SK-N-SH (cell line): ENCODE measurements at regions not wholly inside any gene's neighbourhood (a gene's known extent, or its start where the extent isn't known, plus 50 kb on each side); places are given as distances from the start of the nearest gene placed in this dataset.

Source experiments
- CTCF ChIA-PET: fragments of 300-600, 350-600 bp; formaldehyde crosslinking; extraction: SDS; loops from one replicate; lab custom pipeline; 2021; lab: Yijun Ruan, JAX
- POLR2A ChIA-PET: fragments of 350-600 bp; sonication (Branson Sonifier 250); formaldehyde crosslinking; extraction: SDS; loops from one replicate; lab custom pipeline; 2020; ENCODE audit warnings: antibody characterized with exemption, inconsistent platforms; lab: Yijun Ruan, JAX
- DNase-seq: peaks from one replicate; pipeline ENCODE4 v3.0.0; 2012
- H2AFZ ChIP-seq: fragments of 200-600 bp; sonication (generic); 2 replicates; pipeline ENCODE4 v1.8.1; 2016; ENCODE audit warnings: antibody characterized with exemption, mild to moderate bottlenecking, low read depth
- H3F3A ChIP-seq: fragments of 200-600 bp; sonication (generic); replicated peaks from 2 replicates; pipeline ENCODE3; 2016; ENCODE audit warnings: antibody characterized with exemption, mild to moderate bottlenecking; ENCODE audit not compliant: insufficient read depth
- H3K27ac ChIP-seq, 2 experiments: fragments of 200-500 bp in 1 of 2; fragments of 200-600 bp in 1 of 2; sonication (Bioruptor generic) in 1 of 2; sonication (generic), shearing (Covaris generic) in 1 of 2; 2 replicates each; pipeline versions ENCODE4 v1.5.1 to v1.6.1; 2014 to 2016; ENCODE audit warnings: low read depth in 2 of 2, inconsistent platforms in 1 of 2, low read length in 1 of 2, mild to moderate bottlenecking in 1 of 2, mixed read lengths in 1 of 2
- H3K27me3 ChIP-seq: fragments of 200-600 bp; sonication (generic), shearing (Covaris generic); 2 replicates; pipeline ENCODE4 v1.6.1; 2016; ENCODE audit warnings: mixed run types; ENCODE audit not compliant: insufficient read depth
- H3K36me3 ChIP-seq, 2 experiments: fragments of 200-500 bp in 1 of 2; fragments of 200-600 bp in 1 of 2; sonication (Bioruptor generic) in 1 of 2; sonication (generic) in 1 of 2; replicated peaks in 1 of 2; 2 replicates each; pipeline versions ENCODE3 to v1.5.1; 2014 to 2016; ENCODE audit warnings: low read length in 1 of 2, mild to moderate bottlenecking in 1 of 2; ENCODE audit not compliant: insufficient read depth in 2 of 2, control insufficient read depth in 1 of 2
- H3K4me1 ChIP-seq, 2 experiments: fragments of 200-500 bp in 1 of 2; fragments of 200-600 bp in 1 of 2; sonication (Bioruptor generic) in 1 of 2; sonication (generic), shearing (Covaris generic) in 1 of 2; 2 replicates each; pipeline versions ENCODE4 v1.5.1 to v1.6.1; 2014 to 2016; ENCODE audit warnings: low read depth in 1 of 2, low read length in 1 of 2, mixed run types in 1 of 2; ENCODE audit not compliant: insufficient read depth in 2 of 2, control insufficient read depth in 1 of 2
- H3K4me2 ChIP-seq: fragments of 200-600 bp; sonication (generic), shearing (Covaris generic); 2 replicates; pipeline ENCODE4 v1.6.1; 2017; ENCODE audit warnings: mixed run types
- H3K4me3 ChIP-seq, 2 experiments: fragments of 200-500 bp in 1 of 2; fragments of 200-600 bp in 1 of 2; sonication (Bioruptor generic) in 1 of 2; sonication (generic), shearing (Covaris generic) in 1 of 2; 2 replicates each; pipeline versions ENCODE4 v1.5.1 to v1.8.1; 2014 to 2016; ENCODE audit warnings: low read depth in 2 of 2, inconsistent platforms in 1 of 2, low read length in 1 of 2, mild to moderate bottlenecking in 1 of 2, mixed read lengths in 1 of 2, moderate library complexity in 1 of 2
- H3K79me2 ChIP-seq: fragments of 200-600 bp; sonication (generic); 2 replicates; pipeline ENCODE4 v1.8.1; 2017; ENCODE audit warnings: mild to moderate bottlenecking; ENCODE audit not compliant: insufficient read depth
- H3K9ac ChIP-seq: fragments of 200-600 bp; sonication (generic); 2 replicates; pipeline ENCODE4 v1.6.1; 2017; ENCODE audit warnings: mixed run types
- H3K9me2 ChIP-seq: fragments of 200-600 bp; sonication (generic); 2 replicates; pipeline ENCODE4 v1.6.1; 2017; ENCODE audit warnings: mixed run types
- H3K9me3 ChIP-seq: fragments of 200-600 bp; sonication (generic); 2 replicates; pipeline ENCODE4 v1.6.1; 2017; ENCODE audit warnings: mixed run types, mild to moderate bottlenecking, moderate library complexity
- H4K20me1 ChIP-seq: fragments of 200-600 bp; sonication (generic); 2 replicates; pipeline ENCODE4 v1.6.1; 2017; ENCODE audit warnings: mild to moderate bottlenecking, mixed run types; ENCODE audit not compliant: insufficient read depth
- ELF1 ChIP-seq: IDR thresholded peaks from 2 replicates; pipeline ENCODE4 v1.4.0; 2012
- EP300 ChIP-seq, 2 experiments: IDR thresholded peaks; 2 replicates each; pipeline versions ENCODE4 v1.4.0 to v1.6.1; 2012; ENCODE audit warnings: borderline replicate concordance in 1 of 2, low read depth in 1 of 2, low read length in 1 of 2
- FOSL2 ChIP-seq: IDR thresholded peaks from 2 replicates; pipeline ENCODE4 v1.4.0; 2012; ENCODE audit warnings: low read depth, mild to moderate bottlenecking, moderate library complexity, borderline replicate concordance
- FOXM1 ChIP-seq: IDR thresholded peaks from 2 replicates; pipeline ENCODE4 v1.4.0; 2012; ENCODE audit warnings: low read depth, mild to moderate bottlenecking
- GABPA ChIP-seq: IDR thresholded peaks from 2 replicates; pipeline ENCODE4 v1.4.0; 2012; ENCODE audit warnings: low read depth, mild to moderate bottlenecking
- GATA2 ChIP-seq: sonication (generic); formaldehyde crosslinking; IDR thresholded peaks from 2 replicates; pipeline ENCODE4 v1.5.0; 2020; ENCODE audit warnings: mild to moderate bottlenecking, missing genetic modification reagents
- JUND ChIP-seq: IDR thresholded peaks from 2 replicates; pipeline ENCODE4 v1.4.0; 2012
- MXI1 ChIP-seq: IDR thresholded peaks from 2 replicates; pipeline ENCODE4 v1.6.1; 2012; ENCODE audit warnings: mild to moderate bottlenecking, low read depth, low read length, improper control_type of control experiment
- NRF1 ChIP-seq: IDR thresholded peaks from 2 replicates; pipeline ENCODE4 v1.6.1; 2012; ENCODE audit warnings: low read depth, mild to moderate bottlenecking, low read length
- POLR2AphosphoS5 ChIP-seq: IDR thresholded peaks from 2 replicates; pipeline ENCODE4 v1.6.1; 2012; ENCODE audit warnings: low read depth, low read length
- RAD21 ChIP-seq: IDR thresholded peaks from 2 replicates; pipeline ENCODE4 v1.6.1; 2012; ENCODE audit warnings: mild to moderate bottlenecking, low read length
- RFX5 ChIP-seq: IDR thresholded peaks from 2 replicates; pipeline ENCODE4 v1.6.1; 2012; ENCODE audit warnings: mild to moderate bottlenecking, improper control_type of control experiment, low read length
- TCF12 ChIP-seq: IDR thresholded peaks from 2 replicates; pipeline ENCODE4 v1.4.0; 2012
- WGBS: methylation state at CpG from one replicate; pipeline ENCODE4 v1.1.6; 2017; ENCODE audit warnings: low lambda C conversion rate; 5-methylcytosine and 5-hydroxymethylcytosine counted together
- TF ChIP-seq, protein P1 (sequence below): IDR thresholded peaks from 2 replicates; pipeline ENCODE4 v1.6.1; 2012; ENCODE audit warnings: mild to moderate bottlenecking, low read depth, low read length, moderate library complexity
- TF ChIP-seq, protein P2 (sequence below): fragments of 150-350 bp; IDR thresholded peaks from 2 replicates; pipeline ENCODE4 v1.6.1; 2017; ENCODE audit warnings: antibody characterized with exemption, low read length, low read depth, borderline replicate concordance
- TF ChIP-seq, protein P3 (sequence below): IDR thresholded peaks from 2 replicates; pipeline ENCODE4 v1.4.0; 2012; ENCODE audit warnings: low read depth, borderline replicate concordance
- TF ChIP-seq, protein P4 (sequence below): fragments of 200-600 bp; sonication (generic); IDR thresholded peaks from 2 replicates; pipeline ENCODE4 v1.6.1; 2017; ENCODE audit warnings: antibody characterized with exemption, mild to moderate bottlenecking, moderate library complexity
- TF ChIP-seq, protein P5 (sequence below): IDR thresholded peaks from 2 replicates; pipeline ENCODE4 v1.4.0; 2012; ENCODE audit warnings: low read depth

DNA sequence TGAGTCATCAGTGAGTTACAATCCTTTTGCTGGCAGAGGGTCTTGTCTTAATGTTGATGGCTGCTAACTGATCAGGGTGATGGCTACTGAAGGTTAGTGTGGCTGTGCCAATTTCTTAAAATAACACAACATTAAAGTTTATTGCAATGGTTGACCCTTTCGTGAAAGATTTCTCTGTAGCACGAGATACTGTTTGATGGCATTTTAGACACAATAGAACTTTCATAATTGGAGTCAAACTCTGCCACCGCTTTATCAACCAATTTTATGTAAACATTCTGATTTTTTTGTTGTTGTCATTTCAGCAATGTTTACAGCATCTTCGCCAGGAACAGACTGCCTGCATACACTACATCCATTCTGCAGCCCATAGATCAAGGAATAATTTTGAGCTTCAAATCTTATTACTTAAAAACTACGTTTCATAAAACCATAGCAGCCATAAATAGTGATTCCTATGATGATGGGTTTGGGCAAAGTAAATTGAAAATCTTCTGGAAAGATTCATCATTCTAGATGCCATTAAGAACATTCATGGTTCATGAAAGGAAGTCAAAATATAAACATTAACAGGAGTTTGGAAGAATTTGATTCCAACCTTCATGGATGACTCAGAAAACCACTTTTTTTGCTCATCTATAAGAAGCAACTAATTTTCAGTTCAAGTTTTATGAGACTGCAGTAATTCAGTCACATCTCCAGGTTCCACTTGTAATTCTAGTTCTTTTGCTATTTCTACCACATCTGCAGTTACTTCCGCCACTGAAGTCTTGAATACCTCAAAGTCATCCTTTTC lies 85.9 kb downstream of the TYW3 start:
- Histone ChIP-seq H2AFZ (no peak overlapping the region), H4K20me1 (no peaks in the 10 kb centered on the region), H3K27me3 (no peaks in the 10 kb centered on the region), H3K4me1 (no peaks in the 10 kb centered on the region), H3K9me2 (no peaks in the 10 kb centered on the region), H3K79me2 (no peaks in the 10 kb centered on the region), H3K4me2 (no peak overlapping the region), H3K9me3 (no peaks in the 10 kb centered on the region), H3K36me3 (no peaks in the 10 kb centered on the region), H3F3A (no peaks in the 10 kb centered on the region), H3K4me3 (no peak overlapping the region), H3K27ac (no peak overlapping the region), H3K9ac (no peak overlapping the region)
- POLR2A ChIA-PET: no interaction called here
- no peak for TF ChIP-seq TCF12
- TF ChIP-seq, protein P1, sequence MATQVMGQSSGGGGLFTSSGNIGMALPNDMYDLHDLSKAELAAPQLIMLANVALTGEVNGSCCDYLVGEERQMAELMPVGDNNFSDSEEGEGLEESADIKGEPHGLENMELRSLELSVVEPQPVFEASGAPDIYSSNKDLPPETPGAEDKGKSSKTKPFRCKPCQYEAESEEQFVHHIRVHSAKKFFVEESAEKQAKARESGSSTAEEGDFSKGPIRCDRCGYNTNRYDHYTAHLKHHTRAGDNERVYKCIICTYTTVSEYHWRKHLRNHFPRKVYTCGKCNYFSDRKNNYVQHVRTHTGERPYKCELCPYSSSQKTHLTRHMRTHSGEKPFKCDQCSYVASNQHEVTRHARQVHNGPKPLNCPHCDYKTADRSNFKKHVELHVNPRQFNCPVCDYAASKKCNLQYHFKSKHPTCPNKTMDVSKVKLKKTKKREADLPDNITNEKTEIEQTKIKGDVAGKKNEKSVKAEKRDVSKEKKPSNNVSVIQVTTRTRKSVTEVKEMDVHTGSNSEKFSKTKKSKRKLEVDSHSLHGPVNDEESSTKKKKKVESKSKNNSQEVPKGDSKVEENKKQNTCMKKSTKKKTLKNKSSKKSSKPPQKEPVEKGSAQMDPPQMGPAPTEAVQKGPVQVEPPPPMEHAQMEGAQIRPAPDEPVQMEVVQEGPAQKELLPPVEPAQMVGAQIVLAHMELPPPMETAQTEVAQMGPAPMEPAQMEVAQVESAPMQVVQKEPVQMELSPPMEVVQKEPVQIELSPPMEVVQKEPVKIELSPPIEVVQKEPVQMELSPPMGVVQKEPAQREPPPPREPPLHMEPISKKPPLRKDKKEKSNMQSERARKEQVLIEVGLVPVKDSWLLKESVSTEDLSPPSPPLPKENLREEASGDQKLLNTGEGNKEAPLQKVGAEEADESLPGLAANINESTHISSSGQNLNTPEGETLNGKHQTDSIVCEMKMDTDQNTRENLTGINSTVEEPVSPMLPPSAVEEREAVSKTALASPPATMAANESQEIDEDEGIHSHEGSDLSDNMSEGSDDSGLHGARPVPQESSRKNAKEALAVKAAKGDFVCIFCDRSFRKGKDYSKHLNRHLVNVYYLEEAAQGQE: no peak
- no peak for TF ChIP-seq EP300 (IDR thresholded peaks at IDR 0.05; ENCODE audit: borderline replicate concordance in 1 of 2, low read depth in 1 of 2, low read length in 1 of 2)
- TF ChIP-seq, protein P2, sequence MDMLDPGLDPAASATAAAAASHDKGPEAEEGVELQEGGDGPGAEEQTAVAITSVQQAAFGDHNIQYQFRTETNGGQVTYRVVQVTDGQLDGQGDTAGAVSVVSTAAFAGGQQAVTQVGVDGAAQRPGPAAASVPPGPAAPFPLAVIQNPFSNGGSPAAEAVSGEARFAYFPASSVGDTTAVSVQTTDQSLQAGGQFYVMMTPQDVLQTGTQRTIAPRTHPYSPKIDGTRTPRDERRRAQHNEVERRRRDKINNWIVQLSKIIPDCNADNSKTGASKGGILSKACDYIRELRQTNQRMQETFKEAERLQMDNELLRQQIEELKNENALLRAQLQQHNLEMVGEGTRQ: no peak
- TF ChIP-seq GATA2: no peak
- TF ChIP-seq JUND: no peak
- TF ChIP-seq MXI1: no peak
- no peak for TF ChIP-seq FOSL2
- TF ChIP-seq, protein P3, sequence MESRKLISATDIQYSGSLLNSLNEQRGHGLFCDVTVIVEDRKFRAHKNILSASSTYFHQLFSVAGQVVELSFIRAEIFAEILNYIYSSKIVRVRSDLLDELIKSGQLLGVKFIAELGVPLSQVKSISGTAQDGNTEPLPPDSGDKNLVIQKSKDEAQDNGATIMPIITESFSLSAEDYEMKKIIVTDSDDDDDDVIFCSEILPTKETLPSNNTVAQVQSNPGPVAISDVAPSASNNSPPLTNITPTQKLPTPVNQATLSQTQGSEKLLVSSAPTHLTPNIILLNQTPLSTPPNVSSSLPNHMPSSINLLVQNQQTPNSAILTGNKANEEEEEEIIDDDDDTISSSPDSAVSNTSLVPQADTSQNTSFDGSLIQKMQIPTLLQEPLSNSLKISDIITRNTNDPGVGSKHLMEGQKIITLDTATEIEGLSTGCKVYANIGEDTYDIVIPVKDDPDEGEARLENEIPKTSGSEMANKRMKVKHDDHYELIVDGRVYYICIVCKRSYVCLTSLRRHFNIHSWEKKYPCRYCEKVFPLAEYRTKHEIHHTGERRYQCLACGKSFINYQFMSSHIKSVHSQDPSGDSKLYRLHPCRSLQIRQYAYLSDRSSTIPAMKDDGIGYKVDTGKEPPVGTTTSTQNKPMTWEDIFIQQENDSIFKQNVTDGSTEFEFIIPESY: no peak
- TF ChIP-seq RFX5: no peak
- no peak for TF ChIP-seq GABPA
- TF ChIP-seq RAD21: no peak
- TF ChIP-seq NRF1: no peak
- no peak for TF ChIP-seq FOXM1
- no peak for TF ChIP-seq ELF1
- no peak for TF ChIP-seq POLR2AphosphoS5
- TF ChIP-seq, protein P4, sequence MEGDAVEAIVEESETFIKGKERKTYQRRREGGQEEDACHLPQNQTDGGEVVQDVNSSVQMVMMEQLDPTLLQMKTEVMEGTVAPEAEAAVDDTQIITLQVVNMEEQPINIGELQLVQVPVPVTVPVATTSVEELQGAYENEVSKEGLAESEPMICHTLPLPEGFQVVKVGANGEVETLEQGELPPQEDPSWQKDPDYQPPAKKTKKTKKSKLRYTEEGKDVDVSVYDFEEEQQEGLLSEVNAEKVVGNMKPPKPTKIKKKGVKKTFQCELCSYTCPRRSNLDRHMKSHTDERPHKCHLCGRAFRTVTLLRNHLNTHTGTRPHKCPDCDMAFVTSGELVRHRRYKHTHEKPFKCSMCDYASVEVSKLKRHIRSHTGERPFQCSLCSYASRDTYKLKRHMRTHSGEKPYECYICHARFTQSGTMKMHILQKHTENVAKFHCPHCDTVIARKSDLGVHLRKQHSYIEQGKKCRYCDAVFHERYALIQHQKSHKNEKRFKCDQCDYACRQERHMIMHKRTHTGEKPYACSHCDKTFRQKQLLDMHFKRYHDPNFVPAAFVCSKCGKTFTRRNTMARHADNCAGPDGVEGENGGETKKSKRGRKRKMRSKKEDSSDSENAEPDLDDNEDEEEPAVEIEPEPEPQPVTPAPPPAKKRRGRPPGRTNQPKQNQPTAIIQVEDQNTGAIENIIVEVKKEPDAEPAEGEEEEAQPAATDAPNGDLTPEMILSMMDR: no peak
- TF ChIP-seq, protein P5, sequence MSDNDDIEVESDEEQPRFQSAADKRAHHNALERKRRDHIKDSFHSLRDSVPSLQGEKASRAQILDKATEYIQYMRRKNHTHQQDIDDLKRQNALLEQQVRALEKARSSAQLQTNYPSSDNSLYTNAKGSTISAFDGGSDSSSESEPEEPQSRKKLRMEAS: no peak
- CTCF ChIA-PET: no interaction called here
- no peak for DNase-seq
- WGBS: 22% methylated on average over 6 of the region's 6 CpGs
